Keratinocyte (primary cell): ENCODE measurements at regions not wholly inside any gene's neighbourhood (a gene's known extent, or its start where the extent isn't known, plus 50 kb on each side); places are given as distances from the start of the nearest gene placed in this dataset.

ENCODE experiments used
- DNase-seq: peaks from one replicate; pipeline ENCODE4 v3.0.0-alpha.2; 2011; ENCODE audit warnings: low read depth, missing footprints, low spot score
- FAIRE-seq: peaks from 2 replicates; lab custom pipeline; 2011; peaks lifted over from hg19 to GRCh38; lab: Jason Lieb, UNC
- H2AFZ ChIP-seq: 2 replicates; pipeline ENCODE4 v1.6.0; 2012; ENCODE audit warnings: low read length, control low read depth, inconsistent platforms; ENCODE audit not compliant: control insufficient read depth
- H3K27ac ChIP-seq: 2 replicates; pipeline ENCODE4 v1.5.1; 2011; ENCODE audit warnings: low read length; ENCODE audit not compliant: control insufficient read depth, insufficient read depth
- H3K27me3 ChIP-seq: 3 replicates; pipeline ENCODE4 v1.6.0; 2011; ENCODE audit warnings: low read length; ENCODE audit not compliant: control insufficient read depth, insufficient read depth; ENCODE audit errors: extremely low read depth
- H3K36me3 ChIP-seq, 2 experiments: 2 replicates in 1 of 2; 3 replicates in 1 of 2; pipeline ENCODE4 v1.5.1; 2011; ENCODE audit warnings: low read length in 2 of 2, mild to moderate bottlenecking in 1 of 2; ENCODE audit not compliant: control insufficient read depth in 2 of 2, insufficient read depth in 2 of 2; ENCODE audit errors: extremely low read depth in 1 of 2
- H3K4me1 ChIP-seq: 3 replicates; pipeline ENCODE4 v1.5.1; 2011; ENCODE audit warnings: low read length; ENCODE audit not compliant: control insufficient read depth, insufficient read depth; ENCODE audit errors: extremely low read depth
- H3K4me2 ChIP-seq: 3 replicates; pipeline ENCODE4 v1.6.0; 2011; ENCODE audit warnings: low read depth, low read length; ENCODE audit not compliant: control insufficient read depth, insufficient read depth; ENCODE audit errors: extremely low read depth
- H3K4me3 ChIP-seq, 3 experiments: fragments of 200-600 bp in 1 of 3; sonication (generic) in 1 of 3; 2 replicates in 2 of 3; 3 replicates in 1 of 3; pipeline ENCODE4 v1.5.1; 2011 to 2016; ENCODE audit warnings: low read length in 3 of 3, mild to moderate bottlenecking in 3 of 3, control low read depth in 2 of 3, inconsistent platforms in 1 of 3, low read depth in 1 of 3, mixed read lengths in 1 of 3, mixed run types in 1 of 3, moderate library complexity in 1 of 3; ENCODE audit not compliant: control insufficient read depth in 2 of 3, insufficient read depth in 2 of 3; ENCODE audit errors: extremely low read depth in 1 of 3
- H3K79me2 ChIP-seq: 2 replicates; pipeline ENCODE4 v1.6.0; 2012; ENCODE audit warnings: low read length; ENCODE audit not compliant: control insufficient read depth, insufficient read depth
- H3K9ac ChIP-seq: 3 replicates; pipeline ENCODE4 v1.6.0; 2011; ENCODE audit warnings: low read length; ENCODE audit not compliant: control insufficient read depth, insufficient read depth; ENCODE audit errors: extremely low read depth
- H3K9me1 ChIP-seq: 3 replicates; pipeline ENCODE4 v1.6.0; 2011; ENCODE audit warnings: low read length; ENCODE audit not compliant: control insufficient read depth, insufficient read depth; ENCODE audit errors: extremely low read depth
- H3K9me3 ChIP-seq: 2 replicates; pipeline ENCODE4 v1.5.1; 2012; ENCODE audit warnings: low read depth, low read length; ENCODE audit not compliant: control insufficient read depth
- H4K20me1 ChIP-seq: 3 replicates; pipeline ENCODE4 v1.6.0; 2011; ENCODE audit warnings: low read length; ENCODE audit not compliant: control insufficient read depth, insufficient read depth; ENCODE audit errors: extremely low read depth
- CTCF ChIP-seq, 3 experiments: IDR thresholded peaks in 1 of 3; conservative IDR thresholded peaks in 1 of 3; optimal IDR thresholded peaks in 1 of 3; 2 replicates in 2 of 3; 3 replicates in 1 of 3; pipeline versions ENCODE3 to v1.5.1; 2011; ENCODE audit warnings: low read length in 3 of 3, mild to moderate bottlenecking in 3 of 3, moderate library complexity in 2 of 3, control low read depth in 1 of 3, inconsistent platforms in 1 of 3; ENCODE audit not compliant: insufficient read depth in 2 of 3; ENCODE audit errors: extremely low read depth in 1 of 3
- EZH2 ChIP-seq: IDR thresholded peaks from one replicate; pipeline ENCODE4 v1.6.1; 2012; ENCODE audit warnings: inconsistent platforms, mild to moderate bottlenecking, low read length, moderate library complexity
- dilution Hi-C: fragments of 300-500 bp; cut with MboI; formaldehyde crosslinking; loops from one replicate; pipeline ENCODE4 v1.7.0; 2020; ENCODE audit warnings: low sequenced_read_pairs; ENCODE audit not compliant: extremely low pct_ligation_motif_present

- no peak overlapping the region for H3K27ac ChIP-seq
- H3K27me3 ChIP-seq: no peaks in the 10 kb centered on the region
- no peaks in the 10 kb centered on the region for H4K20me1 ChIP-seq
- no peaks in the 10 kb centered on the region for H3K79me2 ChIP-seq
- H3K9ac ChIP-seq: no peak overlapping the region
- H3K4me1 ChIP-seq: no peaks in the 10 kb centered on the region
- no peaks in the 10 kb centered on the region for H3K9me3 ChIP-seq
- FAIRE-seq: no peak
- no peak overlapping the region for H3K4me3 ChIP-seq
- no peaks in the 10 kb centered on the region for H3K36me3 ChIP-seq
- dilution Hi-C loops: loop anchor here (25.0 kb wide), 1 partner anchor 606 kb away; no protein-coding TSS in a partner anchor
- H3K9me1 ChIP-seq: no peaks in the 10 kb centered on the region
- no peak for DNase-seq
- TF ChIP-seq EZH2 (no peak), CTCF (optimal IDR thresholded peaks at IDR 0.05 in 1 of 3, IDR thresholded peaks at IDR 0.05 in 1 of 3, conservative IDR thresholded peaks at IDR 0.05 in 1 of 3; ENCODE audit: extremely low read depth in 1 of 3, insufficient read depth in 2 of 3, low read length in 3 of 3) (no peak)
- no peak overlapping the region for H2AFZ ChIP-seq
- no peak overlapping the region for H3K4me2 ChIP-seq
These were observed 63.3 kb upstream of the EXOC2 start for GRCh38 chr6:756224-756623.

GRCh38 chr6:754202-754601 lies 61.3 kb upstream of the EXOC2 start:
- H3K27ac ChIP-seq: no peak overlapping the region
- no peaks in the 10 kb centered on the region for H3K36me3 ChIP-seq
- H3K9me3 ChIP-seq: no peaks in the 10 kb centered on the region
- H3K27me3 ChIP-seq: no peaks in the 10 kb centered on the region
- H4K20me1 ChIP-seq: no peaks in the 10 kb centered on the region
- no peak overlapping the region for H3K4me3 ChIP-seq
- H3K4me2 ChIP-seq: no peak overlapping the region
- H3K79me2 ChIP-seq: no peaks in the 10 kb centered on the region
- H2AFZ ChIP-seq: no peak overlapping the region
- no peak overlapping the region for H3K9ac ChIP-seq
- TF ChIP-seq EZH2: no peak
- no peak for TF ChIP-seq CTCF (optimal IDR thresholded peaks at IDR 0.05 in 1 of 3, IDR thresholded peaks at IDR 0.05 in 1 of 3, conservative IDR thresholded peaks at IDR 0.05 in 1 of 3; ENCODE audit: extremely low read depth in 1 of 3, insufficient read depth in 2 of 3, low read length in 3 of 3)
- dilution Hi-C loops: loop anchor here (25.0 kb wide), 1 partner anchor 608 kb away; no protein-coding TSS in a partner anchor
- no peaks in the 10 kb centered on the region for H3K4me1 ChIP-seq
- DNase-seq (no peak), FAIRE-seq (no peak)
- H3K9me1 ChIP-seq: no peaks in the 10 kb centered on the region
